PFSK-1 (cell line): ENCODE measurements at regions not wholly inside any gene's neighbourhood (a gene's known extent, or its start where the extent isn't known, plus 50 kb on each side); places are given as distances from the start of the nearest gene placed in this dataset.

Source experiments
- POLR2AphosphoS5 ChIP-seq: IDR thresholded peaks from 2 replicates; pipeline ENCODE4 v1.6.1; 2012; ENCODE audit warnings: low read depth, mild to moderate bottlenecking, control low read depth, low read length, moderate library complexity
- REST ChIP-seq, 2 experiments: IDR thresholded peaks; 2 replicates each; pipeline versions ENCODE4 v1.6.1 to v1.8.0; 2011 to 2012; ENCODE audit warnings: low read depth in 2 of 2, low read length in 2 of 2, control low read depth in 1 of 2, inconsistent platforms in 1 of 2, mild to moderate bottlenecking in 1 of 2, moderate library complexity in 1 of 2; ENCODE audit not compliant: insufficient read depth in 1 of 2
- SIN3A ChIP-seq: IDR thresholded peaks from 2 replicates; pipeline ENCODE4 v1.6.1; 2012; ENCODE audit warnings: mild to moderate bottlenecking, low read length, moderate library complexity, borderline replicate concordance; ENCODE audit not compliant: insufficient read depth
- TAF1 ChIP-seq: IDR thresholded peaks from 2 replicates; pipeline ENCODE4 v1.6.1; 2012; ENCODE audit warnings: low read length, control low read depth, borderline replicate concordance; ENCODE audit not compliant: insufficient read depth

GRCh38 chr5:91541696-91542095 is 158.6 kb upstream of the ARRDC3 start:
- no peak for TF ChIP-seq POLR2AphosphoS5
- no peak for TF ChIP-seq REST (IDR thresholded peaks at IDR 0.05; ENCODE audit: insufficient read depth in 1 of 2, low read depth in 2 of 2, low read length in 2 of 2)
- no peak for TF ChIP-seq TAF1
- TF ChIP-seq SIN3A = no peak
